WI38 (cell line): ENCODE measurements at regions not wholly inside any gene's neighbourhood (a gene's known extent, or its start where the extent isn't known, plus 50 kb on each side); places are given as distances from the start of the nearest gene placed in this dataset.

Source experiments
- H3K4me3 ChIP-seq: 2 replicates; pipeline ENCODE4 v1.5.1; 2011; ENCODE audit warnings: low read depth, mild to moderate bottlenecking, control low read depth, low read length
- TF ChIP-seq, protein P1 (sequence below): IDR thresholded peaks from 2 replicates; pipeline ENCODE4 v1.5.1; 2012; ENCODE audit warnings: low read depth, mild to moderate bottlenecking, control low read depth, low read length

DNA sequence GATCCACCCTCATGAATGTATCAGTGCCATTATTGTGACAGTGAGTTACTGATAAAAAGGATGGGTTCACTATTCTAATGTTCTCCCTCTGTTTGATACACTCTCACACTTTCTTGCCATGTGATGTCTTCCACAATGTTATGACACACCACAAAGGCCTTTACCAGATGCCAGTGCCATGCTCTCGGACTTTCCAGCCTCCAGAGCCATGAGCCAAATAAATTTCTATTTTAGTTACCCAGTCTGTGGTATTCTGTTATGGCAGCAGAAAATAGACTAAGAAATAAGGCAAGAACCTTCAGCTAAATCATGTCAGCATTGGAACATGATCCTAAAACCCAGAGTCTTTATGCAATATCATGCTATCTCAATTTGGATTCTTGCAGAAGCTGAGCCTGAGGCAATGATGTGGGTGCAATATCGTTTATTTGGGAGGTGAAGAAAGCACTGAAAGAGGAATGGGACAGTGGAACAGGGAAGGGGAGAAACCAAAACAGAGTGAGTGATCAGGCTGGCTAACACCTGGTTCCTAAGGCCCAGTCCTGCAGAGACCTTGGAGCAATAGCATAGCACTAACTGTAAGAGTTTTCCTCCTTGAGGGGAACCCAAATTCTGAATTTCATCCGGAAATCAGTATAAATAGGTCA lies 130.4 kb upstream of the LRFN2 start:
- TF ChIP-seq, protein P1, sequence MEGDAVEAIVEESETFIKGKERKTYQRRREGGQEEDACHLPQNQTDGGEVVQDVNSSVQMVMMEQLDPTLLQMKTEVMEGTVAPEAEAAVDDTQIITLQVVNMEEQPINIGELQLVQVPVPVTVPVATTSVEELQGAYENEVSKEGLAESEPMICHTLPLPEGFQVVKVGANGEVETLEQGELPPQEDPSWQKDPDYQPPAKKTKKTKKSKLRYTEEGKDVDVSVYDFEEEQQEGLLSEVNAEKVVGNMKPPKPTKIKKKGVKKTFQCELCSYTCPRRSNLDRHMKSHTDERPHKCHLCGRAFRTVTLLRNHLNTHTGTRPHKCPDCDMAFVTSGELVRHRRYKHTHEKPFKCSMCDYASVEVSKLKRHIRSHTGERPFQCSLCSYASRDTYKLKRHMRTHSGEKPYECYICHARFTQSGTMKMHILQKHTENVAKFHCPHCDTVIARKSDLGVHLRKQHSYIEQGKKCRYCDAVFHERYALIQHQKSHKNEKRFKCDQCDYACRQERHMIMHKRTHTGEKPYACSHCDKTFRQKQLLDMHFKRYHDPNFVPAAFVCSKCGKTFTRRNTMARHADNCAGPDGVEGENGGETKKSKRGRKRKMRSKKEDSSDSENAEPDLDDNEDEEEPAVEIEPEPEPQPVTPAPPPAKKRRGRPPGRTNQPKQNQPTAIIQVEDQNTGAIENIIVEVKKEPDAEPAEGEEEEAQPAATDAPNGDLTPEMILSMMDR = no peak
- H3K4me3 ChIP-seq = no peak overlapping the region

DNA sequence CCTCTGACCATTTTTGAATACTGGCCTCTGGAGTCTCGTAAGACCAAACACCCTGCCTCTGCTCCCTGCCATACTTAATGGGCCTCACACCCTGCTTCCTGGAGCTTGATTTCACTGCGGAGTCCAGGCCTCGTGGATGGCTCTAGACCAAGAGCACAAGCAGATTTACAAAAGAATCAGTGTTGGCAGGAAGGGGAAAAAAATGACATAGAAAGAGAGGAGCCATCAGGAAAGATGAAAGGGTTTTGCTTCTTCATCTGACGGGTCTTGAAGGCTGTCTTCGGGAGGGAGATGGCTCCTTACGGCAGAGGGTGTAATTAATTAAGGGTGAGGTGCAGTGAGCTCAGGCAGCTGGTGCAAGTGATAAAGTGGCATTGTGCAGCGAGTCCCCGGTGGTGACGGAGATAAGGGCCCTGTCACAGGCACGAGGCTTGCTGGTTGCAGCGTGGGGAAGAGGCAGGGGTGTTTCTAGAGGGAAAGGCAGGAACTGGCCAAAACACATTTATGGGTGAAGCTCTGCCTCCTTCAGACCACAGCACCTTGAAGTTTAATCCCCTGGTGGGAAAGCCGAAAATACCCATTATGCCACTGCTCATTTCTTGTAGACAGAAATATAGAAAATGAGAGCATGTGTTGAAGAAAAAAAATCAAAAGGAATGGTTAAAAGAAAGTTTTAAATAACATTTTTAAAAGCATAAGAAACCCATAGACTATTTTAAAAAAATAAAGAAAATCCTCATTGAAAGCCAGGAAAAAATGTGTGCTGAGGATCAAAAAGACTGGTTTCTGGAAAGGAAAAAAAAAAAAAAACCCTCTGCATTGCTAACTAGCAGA lies 128.6 kb upstream of the LRFN2 start:
- TF ChIP-seq, protein P1 = no peak
- no peak overlapping the region for H3K4me3 ChIP-seq

DNA sequence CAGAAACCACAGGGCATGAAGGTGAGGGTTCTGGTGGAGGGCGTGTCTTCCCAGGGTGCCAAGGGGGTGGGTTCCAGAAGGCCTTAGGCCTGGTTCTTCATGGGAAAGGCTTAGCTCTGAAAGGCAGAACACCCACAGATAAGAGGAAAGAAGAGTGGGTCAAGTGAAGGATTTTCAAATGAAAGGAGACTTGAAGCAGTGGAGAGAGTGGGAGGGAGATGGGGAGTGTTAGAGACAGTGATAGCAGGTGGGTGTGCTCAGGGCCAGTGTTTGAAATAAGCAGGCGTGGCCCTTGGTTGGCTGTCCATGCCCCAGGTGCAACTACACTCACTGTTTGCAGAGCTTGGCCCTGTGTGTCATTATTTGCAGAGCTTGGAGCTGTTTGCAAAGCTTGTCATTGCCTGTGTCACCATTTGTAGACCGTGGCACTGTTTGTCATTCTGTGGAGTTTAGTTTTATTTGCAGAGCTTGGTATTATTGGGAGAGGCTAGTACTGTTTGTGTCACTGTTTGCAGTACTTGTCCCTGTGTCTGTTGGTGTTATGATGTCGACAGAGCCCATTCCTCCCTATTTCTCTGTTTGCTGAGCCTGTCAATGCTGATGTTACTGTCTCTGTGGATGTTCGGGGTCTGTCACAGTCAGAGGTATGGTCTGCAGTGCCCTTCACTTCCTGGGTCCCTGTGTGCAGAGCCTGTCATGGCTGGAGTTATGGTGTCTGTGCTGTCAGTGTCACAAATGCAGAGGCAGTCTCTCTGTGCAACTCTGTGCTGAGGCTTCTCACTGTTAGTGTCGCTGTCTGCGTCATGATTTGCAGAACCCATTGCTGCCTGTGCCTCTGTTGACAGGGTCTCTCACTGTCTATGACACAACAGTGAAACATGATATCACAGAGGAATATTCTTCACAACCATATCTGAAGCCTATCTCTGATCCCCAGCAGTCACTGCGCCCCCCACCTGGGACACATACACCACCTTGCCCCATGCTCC lies 127.7 kb upstream of the LRFN2 start:
- TF ChIP-seq, protein P1 = no peak
- no peak overlapping the region for H3K4me3 ChIP-seq

DNA sequence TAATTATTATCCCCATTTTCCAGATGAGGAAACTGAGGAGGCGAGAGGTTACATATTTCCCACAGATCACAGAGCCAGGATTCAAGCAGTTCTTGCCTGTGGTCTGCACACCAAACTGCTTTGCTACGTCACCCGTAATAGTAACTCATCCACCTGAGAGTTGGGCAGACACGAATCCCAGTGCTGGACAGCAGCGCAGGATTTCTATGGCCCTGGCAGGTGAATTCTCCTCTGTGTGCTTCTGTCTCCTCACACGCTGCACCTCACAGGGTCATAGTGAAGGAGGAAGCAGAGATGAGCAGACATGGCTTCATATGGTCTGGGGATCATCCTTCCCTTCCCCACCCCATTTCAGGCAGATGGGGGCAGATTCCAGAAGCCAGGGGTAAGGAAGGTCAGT lies 127.0 kb upstream of the LRFN2 start:
- TF ChIP-seq, protein P1 = no peak
- H3K4me3 ChIP-seq = no peak overlapping the region

DNA sequence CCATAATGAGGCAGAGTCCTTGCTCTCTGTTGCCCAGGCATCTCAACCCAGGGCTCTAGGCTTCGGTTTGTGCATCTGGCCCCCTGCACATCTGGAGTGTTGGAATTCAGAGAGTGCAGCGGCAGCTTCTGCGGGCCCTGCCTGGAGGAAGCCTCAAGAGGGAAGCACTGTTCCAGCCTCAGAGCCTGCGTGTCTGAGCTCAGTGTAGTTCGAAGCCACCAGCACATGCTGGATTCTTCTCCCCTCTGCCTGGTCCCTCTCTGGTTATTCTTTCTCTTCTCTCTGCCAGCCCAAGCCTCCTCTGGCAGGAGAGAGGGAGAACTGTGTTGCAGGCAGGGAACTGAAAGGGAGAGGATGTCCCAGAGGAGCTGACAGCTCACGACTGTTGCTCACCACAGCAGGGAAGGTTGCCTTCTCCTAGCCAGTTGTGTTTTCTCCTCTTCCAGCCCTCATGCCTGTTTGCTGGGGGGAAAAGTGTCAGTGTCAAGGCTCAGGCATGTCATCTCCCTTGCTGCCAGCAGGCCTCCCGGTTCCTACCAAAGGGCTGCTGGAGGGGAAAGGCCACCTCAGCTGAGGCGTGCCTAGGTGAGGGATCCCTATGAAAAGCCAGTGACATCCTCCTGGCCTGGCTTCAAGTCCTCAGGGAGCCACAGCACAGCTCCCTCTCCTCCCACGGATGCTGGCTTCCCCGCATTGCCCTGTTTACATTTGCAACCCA lies 126.0 kb upstream of the LRFN2 start:
- no peak overlapping the region for H3K4me3 ChIP-seq
- TF ChIP-seq, protein P1 = no peak

DNA sequence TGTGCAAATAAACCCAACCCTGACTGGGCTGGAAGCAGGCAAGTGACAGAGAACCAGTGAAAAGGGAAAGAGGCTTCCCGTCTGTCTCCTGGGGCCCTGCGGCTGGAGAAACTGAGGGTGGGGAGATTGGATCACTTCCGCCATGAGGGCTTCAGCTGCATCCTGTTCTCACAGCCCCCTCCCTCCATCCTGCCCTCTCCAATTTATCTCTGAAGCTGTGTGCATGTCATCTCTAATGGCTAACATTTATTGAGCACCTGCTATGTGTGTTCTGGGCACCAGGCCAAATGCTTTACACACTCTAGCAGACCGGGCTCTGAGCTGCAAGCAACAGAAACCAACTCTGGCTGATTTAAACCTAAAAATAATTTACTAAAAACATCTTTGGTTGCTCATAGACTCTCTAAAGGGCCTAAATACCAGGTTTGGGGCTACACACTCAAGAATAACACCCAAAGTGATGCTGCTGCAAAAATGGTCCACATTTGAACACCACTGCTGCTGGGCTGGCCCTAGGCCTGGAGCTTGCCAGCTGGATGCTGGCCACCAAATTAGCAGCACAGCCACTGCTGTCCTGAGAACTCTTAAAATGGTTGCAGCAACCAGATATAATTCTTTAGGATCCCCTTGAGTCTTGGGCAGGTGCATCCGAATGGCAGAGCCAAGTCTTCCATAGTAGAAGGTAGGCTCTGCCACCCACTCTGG lies 123.6 kb upstream of the LRFN2 start:
- TF ChIP-seq, protein P1 = no peak
- H3K4me3 ChIP-seq = no peak overlapping the region
